ENCODE measurements at regions not wholly inside any gene's neighbourhood (a gene's known extent, or its start where the extent isn't known, plus 50 kb on each side); places are given as distances from the start of the nearest gene placed in this dataset.
"Not testable (repeated sequence)": the region's sequence is repeated elsewhere in the genome, so short reads cannot be mapped to it uniquely, and the experiment has no call there.

GRCh38 chrX:40224658-40225057 lies 126.9 kb upstream of the BCOR start:
- DNase-seq: no peak

- DNase-seq: not testable (repeated sequence)
Measured at GRCh38 chrX:40222612-40223011, 124.9 kb upstream of the BCOR start.

- no peak for DNase-seq
Measured at GRCh38 chrX:40213092-40213491, 115.3 kb upstream of the BCOR start.

GRCh38 chrX:40209951-40210617 lies 112.3 kb upstream of the BCOR start:
- DNase-seq: no peak

GRCh38 chrX:40207626-40208025 lies 109.9 kb upstream of the BCOR start:
- peak; percentile 13 for DNase-seq

- no peak for DNase-seq
Measured at GRCh38 chrX:40205471-40205870, 107.7 kb upstream of the BCOR start.

GRCh38 chrX:40202456-40202855 lies 104.7 kb upstream of the BCOR start:
- peak; percentile 37 for DNase-seq

- DNase-seq: peak; percentile 31
Measured at GRCh38 chrX:40201329-40201885, 103.6 kb upstream of the BCOR start.

- DNase-seq: no peak
Measured at GRCh38 chrX:40199704-40200103, 101.9 kb upstream of the BCOR start.

- no peak for DNase-seq
Measured at GRCh38 chrX:40197071-40197470, 99.3 kb upstream of the BCOR start.

GRCh38 chrX:40195368-40195767 lies 97.6 kb upstream of the BCOR start:
- DNase-seq: no peak

GRCh38 chrX:40192196-40192595 lies 94.4 kb upstream of the BCOR start:
- no peak for DNase-seq

GRCh38 chrX:40189637-40190036 lies 91.9 kb upstream of the BCOR start:
- no peak for DNase-seq

GRCh38 chrX:40188573-40189417 lies 91.0 kb upstream of the BCOR start:
- no peak for DNase-seq

GRCh38 chrX:40184968-40185367 lies 87.2 kb upstream of the BCOR start:
- no peak for DNase-seq

GRCh38 chrX:40182615-40183014 lies 84.9 kb upstream of the BCOR start:
- DNase-seq: no peak

- no peak for DNase-seq
Measured at GRCh38 chrX:40182095-40182494, 84.3 kb upstream of the BCOR start.

- no peak for DNase-seq
Measured at GRCh38 chrX:40179283-40179682, 81.5 kb upstream of the BCOR start.

GRCh38 chrX:40177942-40178715 lies 80.4 kb upstream of the BCOR start:
- DNase-seq: no peak

GRCh38 chrX:40177489-40177888 lies 79.7 kb upstream of the BCOR start:
- DNase-seq: no peak

- DNase-seq: no peak
Measured at GRCh38 chrX:40177117-40177430, 79.3 kb upstream of the BCOR start.

- peak; percentile 75 for DNase-seq
Measured at GRCh38 chrX:40176351-40177116, 78.8 kb upstream of the BCOR start.
